GM23338 (cell line): ENCODE measurements at regions not wholly inside any gene's neighbourhood (a gene's known extent, or its start where the extent isn't known, plus 50 kb on each side); places are given as distances from the start of the nearest gene placed in this dataset.
"Not testable (repeated sequence)": the region's sequence is repeated elsewhere in the genome, so short reads cannot be mapped to it uniquely, and the experiment has no call there.

Source experiments
- ATAC-seq: fragments of 200-7000 bp; cut with Tn5 transposase; 3 replicates; pipeline ENCODE4 v1.9.1; 2020
- DNase-seq: peaks from one replicate; pipeline ENCODE4 v3.0.0-alpha.2; 2015; ENCODE audit warnings: low spot score
- H2AFZ ChIP-seq: fragments of 200-600 bp; sonication (generic); 2 replicates; pipeline ENCODE4 v1.8.0; 2016; ENCODE audit warnings: antibody characterized with exemption, mild to moderate bottlenecking, moderate library complexity
- H3F3A ChIP-seq: fragments of 200-600 bp; sonication (generic); replicated peaks from 2 replicates; pipeline ENCODE4 v1.8.0; 2017; ENCODE audit warnings: antibody characterized with exemption, mixed run types, low read depth
- H3K27ac ChIP-seq: fragments of 200-600 bp; sonication (generic); 2 replicates; pipeline ENCODE4 v1.6.1; 2016; ENCODE audit warnings: low read depth
- H3K27me3 ChIP-seq: fragments of 200-600 bp; sonication (generic); 2 replicates; pipeline ENCODE4 v1.8.0; 2016; ENCODE audit warnings: mild to moderate bottlenecking, mixed run types, moderate library complexity; ENCODE audit not compliant: insufficient read depth
- H3K36me3 ChIP-seq: fragments of 200-600 bp; sonication (generic); 2 replicates; pipeline ENCODE4 v1.8.0; 2016; ENCODE audit warnings: mild to moderate bottlenecking; ENCODE audit not compliant: insufficient read depth
- H3K4me1 ChIP-seq: fragments of 200-600 bp; sonication (generic); 2 replicates; pipeline ENCODE4 v1.8.0; 2016; ENCODE audit warnings: mild to moderate bottlenecking, moderate library complexity; ENCODE audit not compliant: insufficient read depth
- H3K4me2 ChIP-seq: fragments of 200-600 bp; sonication (generic); 2 replicates; pipeline ENCODE4 v1.7.1; 2017; ENCODE audit warnings: mixed run types
- H3K4me3 ChIP-seq: fragments of 200-600 bp; sonication (generic); 2 replicates; pipeline ENCODE4 v1.6.1; 2016; ENCODE audit warnings: mixed run types
- H3K79me2 ChIP-seq: fragments of 200-600 bp; sonication (generic); replicated peaks from 2 replicates; pipeline ENCODE4 v1.8.0; 2017; ENCODE audit warnings: mild to moderate bottlenecking; ENCODE audit not compliant: insufficient read depth
- H3K9me2 ChIP-seq: fragments of 200-600 bp; sonication (generic); 2 replicates; pipeline ENCODE4 v1.8.0; 2017; ENCODE audit not compliant: insufficient read depth
- H4K20me1 ChIP-seq: fragments of 200-600 bp; sonication (generic); replicated peaks from 2 replicates; pipeline ENCODE4 v1.8.0; 2017; ENCODE audit warnings: mild to moderate bottlenecking; ENCODE audit not compliant: insufficient read depth
- H3K27ac Mint-ChIP-seq: 2 replicates; pipeline ENCODE4 v1.8.0; 2020; ENCODE audit warnings: inconsistent platforms, mild to moderate bottlenecking, moderate library complexity, mixed read lengths
- H3K27me3 Mint-ChIP-seq: 3 replicates; pipeline ENCODE4 v1.8.0; 2022; ENCODE audit warnings: low read depth, mild to moderate bottlenecking, moderate library complexity, mixed read lengths, inconsistent platforms; ENCODE audit not compliant: insufficient read depth, poor library complexity
- H3K36me3 Mint-ChIP-seq: 3 replicates; pipeline ENCODE4 v1.8.0; 2021; ENCODE audit warnings: low read depth, mild to moderate bottlenecking, inconsistent platforms, moderate library complexity, mixed read lengths
- H3K4me1 Mint-ChIP-seq: 3 replicates; pipeline ENCODE4 v1.8.0; 2020; ENCODE audit warnings: mild to moderate bottlenecking, inconsistent platforms, mixed read lengths
- H3K4me3 Mint-ChIP-seq: 3 replicates; pipeline ENCODE4 v1.8.0; 2021; ENCODE audit warnings: moderate library complexity, mild to moderate bottlenecking, inconsistent platforms, mixed read lengths
- H3K9me3 Mint-ChIP-seq: 3 replicates; pipeline ENCODE4 v1.8.0; 2020; ENCODE audit warnings: moderate library complexity, mild to moderate bottlenecking, inconsistent platforms, mixed read lengths
- CREB1 ChIP-seq: fragments of 250-450 bp; sonication (Bioruptor Pico); IDR thresholded peaks from 2 replicates; pipeline ENCODE4 v1.5.0; 2020; ENCODE audit warnings: low read depth, mild to moderate bottlenecking, moderate library complexity
- EZH2 ChIP-seq: fragments of 200-600 bp; sonication (generic); IDR thresholded peaks from one replicate; pipeline ENCODE4 v1.8.0; 2017; ENCODE audit warnings: antibody characterized with exemption, mild to moderate bottlenecking, low read depth; ENCODE audit not compliant: unreplicated experiment
- JUNB ChIP-seq: IDR thresholded peaks from one replicate; pipeline ENCODE4 v1.6.1; 2016; ENCODE audit warnings: antibody characterized with exemption; ENCODE audit not compliant: unreplicated experiment
- NANOG ChIP-seq: IDR thresholded peaks from 2 replicates; pipeline ENCODE4 v1.6.1; 2016; ENCODE audit warnings: antibody characterized with exemption, borderline replicate concordance
- POLR2AphosphoS5 ChIP-seq: IDR thresholded peaks from 2 replicates; pipeline ENCODE4 v1.6.1; 2016; ENCODE audit warnings: antibody characterized with exemption, low read depth
- STAT1 ChIP-seq: IDR thresholded peaks from one replicate; pipeline ENCODE4 v1.6.1; 2016; ENCODE audit warnings: antibody characterized with exemption; ENCODE audit not compliant: unreplicated experiment
- ZNF114 ChIP-seq: fragments of 250-450 bp; sonication (Bioruptor Pico); IDR thresholded peaks from 2 replicates; pipeline ENCODE4 v1.5.0; 2020; ENCODE audit warnings: mild to moderate bottlenecking, moderate library complexity
- ZNF331 ChIP-seq: fragments of 250-450 bp; sonication (Bioruptor Pico); IDR thresholded peaks from 2 replicates; pipeline ENCODE4 v1.5.0; 2020; ENCODE audit warnings: low read depth, mild to moderate bottlenecking, moderate library complexity
- TF ChIP-seq, protein P1 (sequence below), 2 experiments: fragments of 200-600 bp in 1 of 2; sonication (generic) in 1 of 2; conservative IDR thresholded peaks; 2 replicates each; pipeline versions ENCODE4 v1.5.1 to v1.6.1; 2016 to 2017; ENCODE audit warnings: antibody characterized with exemption in 2 of 2, low read depth in 2 of 2, mild to moderate bottlenecking in 2 of 2, moderate library complexity in 1 of 2
- TF ChIP-seq, protein P2 (sequence below): fragments of 250-450 bp; sonication (Bioruptor Pico); IDR thresholded peaks from 2 replicates; pipeline ENCODE4 v1.5.0; 2020; ENCODE audit warnings: mild to moderate bottlenecking, moderate library complexity
- TF ChIP-seq, protein P3 (sequence below): IDR thresholded peaks from one replicate; pipeline ENCODE4 v1.6.1; 2018; ENCODE audit warnings: antibody characterized with exemption; ENCODE audit not compliant: unreplicated experiment

DNA sequence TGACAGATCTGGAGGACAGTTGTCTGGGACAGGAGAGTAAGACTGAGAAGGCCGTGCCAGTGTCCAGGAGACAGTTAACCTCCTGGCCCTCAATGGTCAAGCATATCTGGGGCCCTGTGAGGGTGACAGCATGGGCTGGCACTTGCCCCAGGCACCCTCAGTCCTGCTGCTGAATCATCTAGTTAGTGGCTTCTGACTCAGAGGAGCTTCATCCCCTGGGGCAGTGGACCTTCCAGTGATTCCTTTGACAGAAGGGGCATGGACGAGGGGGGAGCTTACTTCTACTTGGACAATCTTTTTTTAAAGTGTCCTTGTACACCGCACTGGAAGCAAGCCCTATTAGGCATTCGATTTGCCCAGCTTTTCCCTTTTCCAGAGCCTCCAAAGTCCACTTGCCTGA is 352.7 kb upstream of the TMPRSS15 start:
- H4K20me1 ChIP-seq, H3K36me3 ChIP-seq, H3K27ac Mint-ChIP-seq, H3K27me3 ChIP-seq, H3K36me3 Mint-ChIP-seq, H3K4me1 Mint-ChIP-seq, ATAC-seq, H3K27ac ChIP-seq, H3K79me2 ChIP-seq, H3K4me1 ChIP-seq, H3K4me3 ChIP-seq, H3K4me3 Mint-ChIP-seq, H3K4me2 ChIP-seq, H2AFZ ChIP-seq, H3K9me2 ChIP-seq, H3F3A ChIP-seq, H3K27me3 Mint-ChIP-seq, DNase-seq, H3K9me3 Mint-ChIP-seq: not testable (repeated sequence)

DNA sequence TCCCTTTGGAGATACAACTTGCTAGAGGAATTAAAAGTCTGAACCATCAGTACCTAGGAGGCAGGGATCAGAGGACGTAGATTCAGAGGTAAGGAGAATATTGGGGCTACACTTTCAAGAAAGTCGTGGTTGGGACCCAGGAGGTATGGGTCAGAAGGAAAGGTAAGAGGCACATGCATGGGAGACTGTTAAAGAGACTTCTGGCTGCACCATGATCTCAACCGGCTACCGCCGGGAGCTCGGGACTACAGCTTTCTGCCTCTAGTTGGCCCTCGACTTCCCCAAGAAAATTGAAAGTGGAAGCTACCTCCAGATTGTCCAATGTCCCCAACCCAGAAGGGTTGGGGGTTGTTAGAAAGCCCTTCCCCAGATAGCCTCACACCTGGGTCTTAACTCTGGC is 355.7 kb upstream of the TMPRSS15 start:
- Mint-ChIP-seq H3K4me3 (no peak overlapping the region), H3K36me3 (no peaks in the 10 kb centered on the region), H3K27me3 (peaks cover 3% of the 10 kb centered on the region), H3K4me1 (peaks cover 6% of the 10 kb centered on the region; the same call in 2 of the 3 replicates), H3K9me3 (no peaks in the 10 kb centered on the region), H3K27ac (no peak overlapping the region)
- Histone ChIP-seq H4K20me1 (no peaks in the 10 kb centered on the region), H2AFZ (no peak overlapping the region), H3K27me3 (no peaks in the 10 kb centered on the region), H3K27ac (no peak overlapping the region), H3K4me3 (no peak overlapping the region), H3K36me3 (no peaks in the 10 kb centered on the region), H3K9me2 (peaks cover 10% of the 10 kb centered on the region; the same call in 1 of the 2 replicates), H3K4me2 (no peak overlapping the region), H3F3A (no peaks in the 10 kb centered on the region), H3K79me2 (no peaks in the 10 kb centered on the region), H3K4me1 (peaks cover 5% of the 10 kb centered on the region; the same call in 1 of the 2 replicates)
- ATAC-seq = no peak
- DNase-seq = no peak
- TF ChIP-seq JUNB (no peak), POLR2AphosphoS5 (no peak), ZNF114 (no peak), CREB1 (CRISPR knock-in tag) (no peak), ZNF331 (CRISPR knock-in tag) (no peak), EZH2 (no peak), NANOG (no peak), STAT1 (no peak)
- TF ChIP-seq, protein P1, sequence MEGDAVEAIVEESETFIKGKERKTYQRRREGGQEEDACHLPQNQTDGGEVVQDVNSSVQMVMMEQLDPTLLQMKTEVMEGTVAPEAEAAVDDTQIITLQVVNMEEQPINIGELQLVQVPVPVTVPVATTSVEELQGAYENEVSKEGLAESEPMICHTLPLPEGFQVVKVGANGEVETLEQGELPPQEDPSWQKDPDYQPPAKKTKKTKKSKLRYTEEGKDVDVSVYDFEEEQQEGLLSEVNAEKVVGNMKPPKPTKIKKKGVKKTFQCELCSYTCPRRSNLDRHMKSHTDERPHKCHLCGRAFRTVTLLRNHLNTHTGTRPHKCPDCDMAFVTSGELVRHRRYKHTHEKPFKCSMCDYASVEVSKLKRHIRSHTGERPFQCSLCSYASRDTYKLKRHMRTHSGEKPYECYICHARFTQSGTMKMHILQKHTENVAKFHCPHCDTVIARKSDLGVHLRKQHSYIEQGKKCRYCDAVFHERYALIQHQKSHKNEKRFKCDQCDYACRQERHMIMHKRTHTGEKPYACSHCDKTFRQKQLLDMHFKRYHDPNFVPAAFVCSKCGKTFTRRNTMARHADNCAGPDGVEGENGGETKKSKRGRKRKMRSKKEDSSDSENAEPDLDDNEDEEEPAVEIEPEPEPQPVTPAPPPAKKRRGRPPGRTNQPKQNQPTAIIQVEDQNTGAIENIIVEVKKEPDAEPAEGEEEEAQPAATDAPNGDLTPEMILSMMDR (conservative IDR thresholded peaks at IDR 0.05; ENCODE audit: low read depth in 2 of 2) = no peak
- TF ChIP-seq, protein P2, sequence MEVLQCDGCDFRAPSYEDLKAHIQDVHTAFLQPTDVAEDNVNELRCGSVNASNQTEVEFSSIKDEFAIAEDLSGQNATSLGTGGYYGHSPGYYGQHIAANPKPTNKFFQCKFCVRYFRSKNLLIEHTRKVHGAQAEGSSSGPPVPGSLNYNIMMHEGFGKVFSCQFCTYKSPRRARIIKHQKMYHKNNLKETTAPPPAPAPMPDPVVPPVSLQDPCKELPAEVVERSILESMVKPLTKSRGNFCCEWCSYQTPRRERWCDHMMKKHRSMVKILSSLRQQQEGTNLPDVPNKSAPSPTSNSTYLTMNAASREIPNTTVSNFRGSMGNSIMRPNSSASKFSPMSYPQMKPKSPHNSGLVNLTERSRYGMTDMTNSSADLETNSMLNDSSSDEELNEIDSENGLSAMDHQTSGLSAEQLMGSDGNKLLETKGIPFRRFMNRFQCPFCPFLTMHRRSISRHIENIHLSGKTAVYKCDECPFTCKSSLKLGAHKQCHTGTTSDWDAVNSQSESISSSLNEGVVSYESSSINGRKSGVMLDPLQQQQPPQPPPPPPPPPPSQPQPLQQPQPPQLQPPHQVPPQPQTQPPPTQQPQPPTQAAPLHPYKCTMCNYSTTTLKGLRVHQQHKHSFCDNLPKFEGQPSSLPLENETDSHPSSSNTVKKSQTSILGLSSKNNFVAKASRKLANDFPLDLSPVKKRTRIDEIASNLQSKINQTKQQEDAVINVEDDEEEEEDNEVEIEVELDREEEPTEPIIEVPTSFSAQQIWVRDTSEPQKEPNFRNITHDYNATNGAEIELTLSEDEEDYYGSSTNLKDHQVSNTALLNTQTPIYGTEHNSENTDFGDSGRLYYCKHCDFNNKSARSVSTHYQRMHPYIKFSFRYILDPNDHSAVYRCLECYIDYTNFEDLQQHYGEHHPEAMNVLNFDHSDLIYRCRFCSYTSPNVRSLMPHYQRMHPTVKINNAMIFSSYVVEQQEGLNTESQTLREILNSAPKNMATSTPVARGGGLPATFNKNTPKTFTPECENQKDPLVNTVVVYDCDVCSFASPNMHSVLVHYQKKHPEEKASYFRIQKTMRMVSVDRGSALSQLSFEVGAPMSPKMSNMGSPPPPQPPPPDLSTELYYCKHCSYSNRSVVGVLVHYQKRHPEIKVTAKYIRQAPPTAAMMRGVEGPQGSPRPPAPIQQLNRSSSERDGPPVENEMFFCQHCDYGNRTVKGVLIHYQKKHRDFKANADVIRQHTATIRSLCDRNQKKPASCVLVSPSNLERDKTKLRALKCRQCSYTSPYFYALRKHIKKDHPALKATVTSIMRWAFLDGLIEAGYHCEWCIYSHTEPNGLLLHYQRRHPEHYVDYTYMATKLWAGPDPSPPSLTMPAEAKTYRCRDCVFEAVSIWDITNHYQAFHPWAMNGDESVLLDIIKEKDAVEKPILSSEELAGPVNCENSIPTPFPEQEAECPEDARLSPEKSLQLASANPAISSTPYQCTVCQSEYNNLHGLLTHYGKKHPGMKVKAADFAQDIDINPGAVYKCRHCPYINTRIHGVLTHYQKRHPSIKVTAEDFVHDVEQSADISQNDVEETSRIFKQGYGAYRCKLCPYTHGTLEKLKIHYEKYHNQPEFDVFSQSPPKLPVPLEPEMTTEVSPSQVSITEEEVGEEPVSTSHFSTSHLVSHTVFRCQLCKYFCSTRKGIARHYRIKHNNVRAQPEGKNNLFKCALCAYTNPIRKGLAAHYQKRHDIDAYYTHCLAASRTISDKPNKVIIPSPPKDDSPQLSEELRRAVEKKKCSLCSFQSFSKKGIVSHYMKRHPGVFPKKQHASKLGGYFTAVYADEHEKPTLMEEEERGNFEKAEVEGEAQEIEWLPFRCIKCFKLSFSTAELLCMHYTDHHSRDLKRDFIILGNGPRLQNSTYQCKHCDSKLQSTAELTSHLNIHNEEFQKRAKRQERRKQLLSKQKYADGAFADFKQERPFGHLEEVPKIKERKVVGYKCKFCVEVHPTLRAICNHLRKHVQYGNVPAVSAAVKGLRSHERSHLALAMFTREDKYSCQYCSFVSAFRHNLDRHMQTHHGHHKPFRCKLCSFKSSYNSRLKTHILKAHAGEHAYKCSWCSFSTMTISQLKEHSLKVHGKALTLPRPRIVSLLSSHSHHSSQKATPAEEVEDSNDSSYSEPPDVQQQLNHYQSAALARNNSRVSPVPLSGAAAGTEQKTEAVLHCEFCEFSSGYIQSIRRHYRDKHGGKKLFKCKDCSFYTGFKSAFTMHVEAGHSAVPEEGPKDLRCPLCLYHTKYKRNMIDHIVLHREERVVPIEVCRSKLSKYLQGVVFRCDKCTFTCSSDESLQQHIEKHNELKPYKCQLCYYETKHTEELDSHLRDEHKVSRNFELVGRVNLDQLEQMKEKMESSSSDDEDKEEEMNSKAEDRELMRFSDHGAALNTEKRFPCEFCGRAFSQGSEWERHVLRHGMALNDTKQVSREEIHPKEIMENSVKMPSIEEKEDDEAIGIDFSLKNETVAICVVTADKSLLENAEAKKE (CRISPR knock-in tag) = no peak
- TF ChIP-seq, protein P3, sequence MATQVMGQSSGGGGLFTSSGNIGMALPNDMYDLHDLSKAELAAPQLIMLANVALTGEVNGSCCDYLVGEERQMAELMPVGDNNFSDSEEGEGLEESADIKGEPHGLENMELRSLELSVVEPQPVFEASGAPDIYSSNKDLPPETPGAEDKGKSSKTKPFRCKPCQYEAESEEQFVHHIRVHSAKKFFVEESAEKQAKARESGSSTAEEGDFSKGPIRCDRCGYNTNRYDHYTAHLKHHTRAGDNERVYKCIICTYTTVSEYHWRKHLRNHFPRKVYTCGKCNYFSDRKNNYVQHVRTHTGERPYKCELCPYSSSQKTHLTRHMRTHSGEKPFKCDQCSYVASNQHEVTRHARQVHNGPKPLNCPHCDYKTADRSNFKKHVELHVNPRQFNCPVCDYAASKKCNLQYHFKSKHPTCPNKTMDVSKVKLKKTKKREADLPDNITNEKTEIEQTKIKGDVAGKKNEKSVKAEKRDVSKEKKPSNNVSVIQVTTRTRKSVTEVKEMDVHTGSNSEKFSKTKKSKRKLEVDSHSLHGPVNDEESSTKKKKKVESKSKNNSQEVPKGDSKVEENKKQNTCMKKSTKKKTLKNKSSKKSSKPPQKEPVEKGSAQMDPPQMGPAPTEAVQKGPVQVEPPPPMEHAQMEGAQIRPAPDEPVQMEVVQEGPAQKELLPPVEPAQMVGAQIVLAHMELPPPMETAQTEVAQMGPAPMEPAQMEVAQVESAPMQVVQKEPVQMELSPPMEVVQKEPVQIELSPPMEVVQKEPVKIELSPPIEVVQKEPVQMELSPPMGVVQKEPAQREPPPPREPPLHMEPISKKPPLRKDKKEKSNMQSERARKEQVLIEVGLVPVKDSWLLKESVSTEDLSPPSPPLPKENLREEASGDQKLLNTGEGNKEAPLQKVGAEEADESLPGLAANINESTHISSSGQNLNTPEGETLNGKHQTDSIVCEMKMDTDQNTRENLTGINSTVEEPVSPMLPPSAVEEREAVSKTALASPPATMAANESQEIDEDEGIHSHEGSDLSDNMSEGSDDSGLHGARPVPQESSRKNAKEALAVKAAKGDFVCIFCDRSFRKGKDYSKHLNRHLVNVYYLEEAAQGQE = no peak
